ENCODE measurements at regions not wholly inside any gene's neighbourhood (a gene's known extent, or its start where the extent isn't known, plus 50 kb on each side); places are given as distances from the start of the nearest gene placed in this dataset.

GRCh38 chr1:82108843-82109242 is 308.1 kb downstream of the ADGRL2 start:
- TF ChIP-seq CTCF (IDR thresholded peaks at IDR 0.05) (no peak), POLR2A (IDR thresholded peaks at IDR 0.05) (no peak), POLR2AphosphoS5 (IDR thresholded peaks at IDR 0.05) (no peak)

Data from stomach (tissue), 4 donors.